ENCODE measurements at regions not wholly inside any gene's neighbourhood (a gene's known extent, or its start where the extent isn't known, plus 50 kb on each side); places are given as distances from the start of the nearest gene placed in this dataset.

DNA sequence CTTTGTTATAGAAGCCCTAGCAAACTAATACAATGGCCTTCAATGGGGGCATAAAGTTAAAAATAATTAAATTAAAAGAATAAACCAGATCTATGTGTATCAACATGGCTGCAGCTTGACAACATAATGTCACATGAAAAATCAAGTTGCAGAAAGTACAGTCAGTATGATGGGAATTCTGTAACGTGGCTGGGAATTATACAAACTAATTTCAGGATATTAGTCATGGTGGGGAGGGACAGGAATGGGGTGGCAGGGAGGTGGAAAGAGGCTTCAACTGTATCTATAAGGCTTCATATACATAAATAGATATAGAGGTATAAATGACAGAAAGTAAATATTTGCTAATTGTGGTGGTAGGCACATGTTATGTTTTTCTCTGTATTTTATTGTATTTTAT, 107.1 kb downstream of the UNC5CL start:
- H3K9ac ChIP-seq (ENCODE audit: insufficient read depth in 1 of 2, low read depth in 2 of 2, low read length in 2 of 2), result no peak overlapping the region
- peaks cover 0 to 5% of the 10 kb centered on the region in 2 experiments; a peak in 2 of 5 replicates for H3K4me1 ChIP-seq (replicated peaks in 1 of 2; ENCODE audit: control insufficient read depth in 2 of 2, insufficient read depth in 2 of 2, low read length in 2 of 2)
- 0 out of 2 replicates have a peak, but pooled peaks cover 4% of the 10 kb centered on the region for H4K20me1 ChIP-seq (replicated peaks; ENCODE audit: control insufficient read depth, insufficient read depth, low read length)
- DNase-seq (ENCODE audit: extremely low read depth in 1 of 4, low spot score in 3 of 4), result no peak
- in situ Hi-C loops (cut with MboI) (no loop called here), intact Hi-C loops (cut with micrococcal nuclease) (no loop called here)
- WGBS (ENCODE audit: insufficient coverage, low coverage, missing lambda C conversion rate), result 6% methylated on average over 1 of the region's 1 CpG
- no peak for FAIRE-seq
- H3K4me2 ChIP-seq (ENCODE audit: insufficient read depth, low read length), result no peak overlapping the region
- CTCF ChIA-PET (ENCODE audit: low intra/inter-chr PET ratio), result no interaction called here
- H3K27ac ChIP-seq (ENCODE audit: extremely low read depth, low read depth, low read length), result no peak overlapping the region
- peaks cover 20 to 30% of the 10 kb centered on the region in 2 experiments; a peak in 4 of 5 replicates for H3K27me3 ChIP-seq (ENCODE audit: control insufficient read depth in 2 of 2, insufficient read depth in 2 of 2, low read length in 2 of 2)
- BruUV-seq (replicated peaks), result no TSS peak
- no peaks in the 10 kb centered on the region for H3K36me3 ChIP-seq (ENCODE audit: control insufficient read depth, insufficient read depth, low read length)
- H2AFZ ChIP-seq (ENCODE audit: low read depth, low read length), result no peak overlapping the region
- no peaks in the 10 kb centered on the region for H3K9me3 ChIP-seq (replicated peaks; ENCODE audit: control insufficient read depth, insufficient read depth, low read depth, low read length)
- ATAC-seq, result no peak
- no peaks in the 10 kb centered on the region for H3K9me1 ChIP-seq (ENCODE audit: control insufficient read depth, insufficient read depth, low read length)
- POLR2A ChIA-PET, result interaction anchor here (0.7 kb wide), 1 partner anchor 1075 kb away, joined by 3 read pairs; no protein-coding TSS in a partner anchor
- no peak overlapping the region for H3K4me3 ChIP-seq
- no peaks in the 10 kb centered on the region for H3K79me2 ChIP-seq (ENCODE audit: control insufficient read depth, insufficient read depth, low read length)
- TF ChIP-seq MYC (IDR thresholded peaks at IDR 0.05; ENCODE audit: low read depth, low read length) (no peak), MYC (CRISPR knock-in tag; IDR thresholded peaks at IDR 0.05; ENCODE audit: borderline replicate concordance, low read depth) (no peak), SREBF1 (IDR thresholded peaks at IDR 0.05; ENCODE audit: borderline replicate concordance, low read depth, low read length) (no peak), TOE1 (IDR thresholded peaks at IDR 0.05; ENCODE audit: borderline replicate concordance) (no peak), TOE1 (CRISPR knock-in tag; IDR thresholded peaks at IDR 0.05; ENCODE audit: borderline replicate concordance, low read depth) (no peak), ADNP (tag; IDR thresholded peaks at IDR 0.05) (no peak), ZNF274 (IDR thresholded peaks at IDR 0.05; ENCODE audit: borderline replicate concordance, low read depth, low read length) (no peak), FOXA1 (IDR thresholded peaks at IDR 0.05; ENCODE audit: borderline replicate concordance) (no peak), GABPB1 (CRISPR knock-in tag; IDR thresholded peaks at IDR 0.05) (no peak), TBL1XR1 (IDR thresholded peaks at IDR 0.05; ENCODE audit: low read length in 2 of 2) (no peak), ARHGAP35 (IDR thresholded peaks at IDR 0.05; ENCODE audit: partially characterized antibody) (no peak), ZNF584 (CRISPR knock-in tag; IDR thresholded peaks at IDR 0.05; ENCODE audit: low read depth) (no peak), FOXK2 (conservative IDR thresholded peaks at IDR 0.05 in 1 of 2, IDR thresholded peaks at IDR 0.05 in 1 of 2; ENCODE audit: low read depth in 2 of 2) (no peak)
- TF ChIP-seq, protein P1, sequence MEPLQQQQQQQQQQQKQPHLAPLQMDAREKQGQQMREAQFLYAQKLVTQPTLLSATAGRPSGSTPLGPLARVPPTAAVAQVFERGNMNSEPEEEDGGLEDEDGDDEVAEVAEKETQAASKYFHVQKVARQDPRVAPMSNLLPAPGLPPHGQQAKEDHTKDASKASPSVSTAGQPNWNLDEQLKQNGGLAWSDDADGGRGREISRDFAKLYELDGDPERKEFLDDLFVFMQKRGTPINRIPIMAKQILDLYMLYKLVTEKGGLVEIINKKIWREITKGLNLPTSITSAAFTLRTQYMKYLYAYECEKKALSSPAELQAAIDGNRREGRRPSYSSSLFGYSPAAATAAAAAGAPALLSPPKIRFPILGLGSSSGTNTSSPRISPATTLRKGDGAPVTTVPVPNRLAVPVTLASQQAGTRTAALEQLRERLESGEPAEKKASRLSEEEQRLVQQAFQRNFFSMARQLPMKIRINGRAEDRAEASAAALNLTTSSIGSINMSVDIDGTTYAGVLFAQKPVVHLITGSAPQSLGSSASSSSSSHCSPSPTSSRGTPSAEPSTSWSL (CRISPR knock-in tag; IDR thresholded peaks at IDR 0.05; ENCODE audit: borderline replicate concordance), result no peak
- TF ChIP-seq, protein P2, sequence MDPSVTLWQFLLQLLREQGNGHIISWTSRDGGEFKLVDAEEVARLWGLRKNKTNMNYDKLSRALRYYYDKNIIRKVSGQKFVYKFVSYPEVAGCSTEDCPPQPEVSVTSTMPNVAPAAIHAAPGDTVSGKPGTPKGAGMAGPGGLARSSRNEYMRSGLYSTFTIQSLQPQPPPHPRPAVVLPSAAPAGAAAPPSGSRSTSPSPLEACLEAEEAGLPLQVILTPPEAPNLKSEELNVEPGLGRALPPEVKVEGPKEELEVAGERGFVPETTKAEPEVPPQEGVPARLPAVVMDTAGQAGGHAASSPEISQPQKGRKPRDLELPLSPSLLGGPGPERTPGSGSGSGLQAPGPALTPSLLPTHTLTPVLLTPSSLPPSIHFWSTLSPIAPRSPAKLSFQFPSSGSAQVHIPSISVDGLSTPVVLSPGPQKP (CRISPR knock-in tag; IDR thresholded peaks at IDR 0.05), result no peak
- TF ChIP-seq, protein P3, sequence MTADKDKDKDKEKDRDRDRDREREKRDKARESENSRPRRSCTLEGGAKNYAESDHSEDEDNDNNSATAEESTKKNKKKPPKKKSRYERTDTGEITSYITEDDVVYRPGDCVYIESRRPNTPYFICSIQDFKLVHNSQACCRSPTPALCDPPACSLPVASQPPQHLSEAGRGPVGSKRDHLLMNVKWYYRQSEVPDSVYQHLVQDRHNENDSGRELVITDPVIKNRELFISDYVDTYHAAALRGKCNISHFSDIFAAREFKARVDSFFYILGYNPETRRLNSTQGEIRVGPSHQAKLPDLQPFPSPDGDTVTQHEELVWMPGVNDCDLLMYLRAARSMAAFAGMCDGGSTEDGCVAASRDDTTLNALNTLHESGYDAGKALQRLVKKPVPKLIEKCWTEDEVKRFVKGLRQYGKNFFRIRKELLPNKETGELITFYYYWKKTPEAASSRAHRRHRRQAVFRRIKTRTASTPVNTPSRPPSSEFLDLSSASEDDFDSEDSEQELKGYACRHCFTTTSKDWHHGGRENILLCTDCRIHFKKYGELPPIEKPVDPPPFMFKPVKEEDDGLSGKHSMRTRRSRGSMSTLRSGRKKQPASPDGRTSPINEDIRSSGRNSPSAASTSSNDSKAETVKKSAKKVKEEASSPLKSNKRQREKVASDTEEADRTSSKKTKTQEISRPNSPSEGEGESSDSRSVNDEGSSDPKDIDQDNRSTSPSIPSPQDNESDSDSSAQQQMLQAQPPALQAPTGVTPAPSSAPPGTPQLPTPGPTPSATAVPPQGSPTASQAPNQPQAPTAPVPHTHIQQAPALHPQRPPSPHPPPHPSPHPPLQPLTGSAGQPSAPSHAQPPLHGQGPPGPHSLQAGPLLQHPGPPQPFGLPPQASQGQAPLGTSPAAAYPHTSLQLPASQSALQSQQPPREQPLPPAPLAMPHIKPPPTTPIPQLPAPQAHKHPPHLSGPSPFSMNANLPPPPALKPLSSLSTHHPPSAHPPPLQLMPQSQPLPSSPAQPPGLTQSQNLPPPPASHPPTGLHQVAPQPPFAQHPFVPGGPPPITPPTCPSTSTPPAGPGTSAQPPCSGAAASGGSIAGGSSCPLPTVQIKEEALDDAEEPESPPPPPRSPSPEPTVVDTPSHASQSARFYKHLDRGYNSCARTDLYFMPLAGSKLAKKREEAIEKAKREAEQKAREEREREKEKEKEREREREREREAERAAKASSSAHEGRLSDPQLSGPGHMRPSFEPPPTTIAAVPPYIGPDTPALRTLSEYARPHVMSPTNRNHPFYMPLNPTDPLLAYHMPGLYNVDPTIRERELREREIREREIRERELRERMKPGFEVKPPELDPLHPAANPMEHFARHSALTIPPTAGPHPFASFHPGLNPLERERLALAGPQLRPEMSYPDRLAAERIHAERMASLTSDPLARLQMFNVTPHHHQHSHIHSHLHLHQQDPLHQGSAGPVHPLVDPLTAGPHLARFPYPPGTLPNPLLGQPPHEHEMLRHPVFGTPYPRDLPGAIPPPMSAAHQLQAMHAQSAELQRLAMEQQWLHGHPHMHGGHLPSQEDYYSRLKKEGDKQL (CRISPR knock-in tag; IDR thresholded peaks at IDR 0.05; ENCODE audit: borderline replicate concordance), result no peak
